ENCODE measurements at regions not wholly inside any gene's neighbourhood (a gene's known extent, or its start where the extent isn't known, plus 50 kb on each side); places are given as distances from the start of the nearest gene placed in this dataset.
"Not testable (repeated sequence)": the region's sequence is repeated elsewhere in the genome, so short reads cannot be mapped to it uniquely, and the experiment has no call there.

GRCh38 chr11:96940227-96940626 lies 550.4 kb downstream of the JRKL start:
- DNase-seq, result no peak

- DNase-seq, result no peak
Observed at GRCh38 chr11:96942855-96943254, 553.0 kb downstream of the JRKL start.

GRCh38 chr11:96943970-96944369 lies 554.2 kb downstream of the JRKL start:
- no peak for DNase-seq

- DNase-seq, result no peak
Observed at GRCh38 chr11:96948066-96948465, 558.3 kb downstream of the JRKL start.

- DNase-seq, result no peak
Observed at GRCh38 chr11:96949464-96949863, 559.7 kb downstream of the JRKL start.

- no peak for DNase-seq
Observed at GRCh38 chr11:96954587-96955242, 564.9 kb downstream of the JRKL start.

- DNase-seq, result no peak
Observed at GRCh38 chr11:96960476-96960875, 570.7 kb downstream of the JRKL start.

- DNase-seq, result no peak
Observed at GRCh38 chr11:96960926-96961325, 571.1 kb downstream of the JRKL start.

GRCh38 chr11:96961931-96962330 lies 572.1 kb downstream of the JRKL start:
- no peak for DNase-seq

GRCh38 chr11:96963375-96963774 lies 573.6 kb downstream of the JRKL start:
- no peak for DNase-seq

- DNase-seq, result no peak
Observed at GRCh38 chr11:96964661-96965060, 574.8 kb downstream of the JRKL start.

GRCh38 chr11:96967616-96968015 lies 577.8 kb downstream of the JRKL start:
- no peak for DNase-seq

GRCh38 chr11:96969251-96969650 lies 579.4 kb downstream of the JRKL start:
- DNase-seq, result no peak

- DNase-seq, result no peak
Observed at GRCh38 chr11:96978751-96979150, 588.9 kb downstream of the JRKL start.

GRCh38 chr11:96986516-96986915 lies 596.7 kb downstream of the JRKL start:
- DNase-seq, result no peak

GRCh38 chr11:96990914-96991313 lies 601.1 kb downstream of the JRKL start:
- no peak for DNase-seq

GRCh38 chr11:97000481-97000880 lies 610.7 kb downstream of the JRKL start:
- DNase-seq, result no peak

- no peak for DNase-seq
Observed at GRCh38 chr11:97007283-97007682, 617.5 kb downstream of the JRKL start.

GRCh38 chr11:97009613-97010012 lies 619.8 kb downstream of the JRKL start:
- no peak for DNase-seq

GRCh38 chr11:97010997-97011396 lies 621.2 kb downstream of the JRKL start:
- DNase-seq, result not testable (repeated sequence)

GRCh38 chr11:97015327-97015726 lies 625.5 kb downstream of the JRKL start:
- no peak for DNase-seq

GRCh38 chr11:97019305-97019704 lies 629.5 kb downstream of the JRKL start:
- no peak for DNase-seq

- DNase-seq, result no peak
Observed at GRCh38 chr11:97019754-97020153, 629.9 kb downstream of the JRKL start.

- no peak for DNase-seq
Observed at GRCh38 chr11:97022955-97023354, 633.1 kb downstream of the JRKL start.

- DNase-seq, result no peak
Observed at GRCh38 chr11:97028836-97029406, 639.1 kb downstream of the JRKL start.
